OCI-LY1 (cell line): ENCODE measurements at regions not wholly inside any gene's neighbourhood (a gene's known extent, or its start where the extent isn't known, plus 50 kb on each side); places are given as distances from the start of the nearest gene placed in this dataset.

Experiments
- EZH2 ChIP-seq: fragments of 200-600 bp; sonication (generic), shearing (Covaris generic); IDR thresholded peaks from 2 replicates; pipeline ENCODE4 v1.8.0; 2017; ENCODE audit warnings: borderline replicate concordance, mixed run types, mild to moderate bottlenecking, antibody characterized with exemption, low read length, moderate library complexity, mixed read lengths
- TF ChIP-seq, protein P1 (sequence below): fragments of 200-600 bp; sonication (generic), shearing (Covaris generic); IDR thresholded peaks from 2 replicates; pipeline ENCODE4 v1.5.1; 2017; ENCODE audit warnings: mild to moderate bottlenecking, antibody characterized with exemption, low read length, moderate library complexity, mixed read lengths

DNA sequence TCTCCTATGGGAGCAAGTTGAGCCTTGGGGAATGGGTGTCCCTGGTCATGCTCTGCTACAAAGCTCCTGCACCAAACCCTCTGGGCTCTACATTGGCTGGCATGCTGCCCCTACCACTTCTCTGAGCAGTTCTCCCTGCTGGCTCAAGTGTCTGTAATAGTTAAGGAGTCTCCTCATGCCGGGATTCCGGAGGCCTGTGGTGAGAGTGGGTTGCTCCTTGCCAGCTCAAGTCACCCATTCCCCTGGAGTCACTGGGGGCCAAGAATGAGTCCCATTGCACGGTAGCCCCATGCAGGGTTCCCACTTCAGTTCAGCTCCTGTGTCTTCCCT is 173.9 kb downstream of the PRDM13 start:
- TF ChIP-seq, protein P1, sequence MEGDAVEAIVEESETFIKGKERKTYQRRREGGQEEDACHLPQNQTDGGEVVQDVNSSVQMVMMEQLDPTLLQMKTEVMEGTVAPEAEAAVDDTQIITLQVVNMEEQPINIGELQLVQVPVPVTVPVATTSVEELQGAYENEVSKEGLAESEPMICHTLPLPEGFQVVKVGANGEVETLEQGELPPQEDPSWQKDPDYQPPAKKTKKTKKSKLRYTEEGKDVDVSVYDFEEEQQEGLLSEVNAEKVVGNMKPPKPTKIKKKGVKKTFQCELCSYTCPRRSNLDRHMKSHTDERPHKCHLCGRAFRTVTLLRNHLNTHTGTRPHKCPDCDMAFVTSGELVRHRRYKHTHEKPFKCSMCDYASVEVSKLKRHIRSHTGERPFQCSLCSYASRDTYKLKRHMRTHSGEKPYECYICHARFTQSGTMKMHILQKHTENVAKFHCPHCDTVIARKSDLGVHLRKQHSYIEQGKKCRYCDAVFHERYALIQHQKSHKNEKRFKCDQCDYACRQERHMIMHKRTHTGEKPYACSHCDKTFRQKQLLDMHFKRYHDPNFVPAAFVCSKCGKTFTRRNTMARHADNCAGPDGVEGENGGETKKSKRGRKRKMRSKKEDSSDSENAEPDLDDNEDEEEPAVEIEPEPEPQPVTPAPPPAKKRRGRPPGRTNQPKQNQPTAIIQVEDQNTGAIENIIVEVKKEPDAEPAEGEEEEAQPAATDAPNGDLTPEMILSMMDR = no peak
- no peak for TF ChIP-seq EZH2
